Loucy (cell line): ENCODE measurements at regions not wholly inside any gene's neighbourhood (a gene's known extent, or its start where the extent isn't known, plus 50 kb on each side); places are given as distances from the start of the nearest gene placed in this dataset.

Source experiments
- H2AFZ ChIP-seq: fragments of 200-600 bp; sonication (generic); 2 replicates; pipeline ENCODE4 v1.6.0; 2016; ENCODE audit warnings: antibody characterized with exemption, mild to moderate bottlenecking, low read length, moderate library complexity
- H3F3A ChIP-seq: fragments of 200-600 bp; 2 replicates; pipeline ENCODE4 v1.6.0; 2016; ENCODE audit warnings: antibody characterized with exemption, low read depth, mild to moderate bottlenecking
- H3K27me3 ChIP-seq: fragments of 200-600 bp; sonication (generic); 2 replicates; pipeline ENCODE4 v1.6.1; 2014; ENCODE audit warnings: low read length, mild to moderate bottlenecking; ENCODE audit not compliant: insufficient read depth, poor library complexity, severe bottlenecking
- H3K36me3 ChIP-seq: fragments of 200-600 bp; sonication (generic); 2 replicates; pipeline ENCODE4 v1.6.1; 2016; ENCODE audit warnings: low read length; ENCODE audit not compliant: insufficient read depth
- H3K4me1 ChIP-seq: fragments of 200-600 bp; sonication (generic); 2 replicates; pipeline ENCODE4 v1.5.1; 2014; ENCODE audit warnings: low read length, mild to moderate bottlenecking; ENCODE audit not compliant: insufficient read depth, poor library complexity, severe bottlenecking
- H3K4me2 ChIP-seq: fragments of 200-600 bp; sonication (generic); 2 replicates; pipeline ENCODE4 v1.6.0; 2014; ENCODE audit warnings: antibody characterized with exemption, low read length, low read depth, mild to moderate bottlenecking; ENCODE audit not compliant: poor library complexity, severe bottlenecking
- H3K4me3 ChIP-seq: fragments of 200-600 bp; sonication (generic); 2 replicates; pipeline ENCODE4 v1.5.1; 2014; ENCODE audit warnings: low read length, mild to moderate bottlenecking, mixed read lengths; ENCODE audit not compliant: poor library complexity, severe bottlenecking
- H3K79me2 ChIP-seq: fragments of 200-600 bp; sonication (generic); 2 replicates; pipeline ENCODE4 v1.6.1; 2014; ENCODE audit warnings: low read length; ENCODE audit not compliant: insufficient read depth
- H3K9ac ChIP-seq: fragments of 200-600 bp; sonication (generic); 2 replicates; pipeline ENCODE4 v1.6.0; 2014; ENCODE audit warnings: mild to moderate bottlenecking, low read depth, low read length, moderate library complexity; ENCODE audit not compliant: poor library complexity, severe bottlenecking
- H3K9me2 ChIP-seq: fragments of 200-600 bp; sonication (generic); replicated peaks from 2 replicates; pipeline ENCODE4 v1.6.1; 2016; ENCODE audit warnings: low read depth, low read length, mixed read lengths
- H3K9me3 ChIP-seq: fragments of 200-600 bp; sonication (generic); 2 replicates; pipeline ENCODE4 v1.6.1; 2014; ENCODE audit warnings: mild to moderate bottlenecking, antibody characterized with exemption, low read length, low read depth; ENCODE audit not compliant: insufficient read depth
- H4K20me1 ChIP-seq: fragments of 200-600 bp; sonication (generic); 2 replicates; pipeline ENCODE4 v1.6.0; 2014; ENCODE audit warnings: antibody characterized with exemption, low read length, mild to moderate bottlenecking; ENCODE audit not compliant: insufficient read depth, poor library complexity, severe bottlenecking
- CTCF ChIP-seq: fragments of 200-600 bp; sonication (generic); conservative IDR thresholded peaks from 2 replicates; pipeline ENCODE4 v1.5.1; 2014; ENCODE audit warnings: mild to moderate bottlenecking, antibody characterized with exemption, low read length
- EZH2phosphoT487 ChIP-seq: fragments of 200-600 bp; IDR thresholded peaks from 2 replicates; pipeline ENCODE4 v1.6.1; 2018; ENCODE audit warnings: antibody characterized with exemption, mild to moderate bottlenecking, moderate library complexity, borderline replicate concordance

- H3K4me1 ChIP-seq: no peaks in the 10 kb centered on the region
- no peak overlapping the region for H3K9ac ChIP-seq
- H2AFZ ChIP-seq: no peak overlapping the region
- H3K79me2 ChIP-seq: no peaks in the 10 kb centered on the region
- no peaks in the 10 kb centered on the region for H3K36me3 ChIP-seq
- H3K9me2 ChIP-seq: 0 out of 2 replicates have a peak, but pooled peaks cover 4% of the 10 kb centered on the region
- no peaks in the 10 kb centered on the region for H3K9me3 ChIP-seq
- no peaks in the 10 kb centered on the region for H3F3A ChIP-seq
- TF ChIP-seq CTCF (no peak), EZH2phosphoT487 (no peak)
- H3K4me2 ChIP-seq: no peak overlapping the region
- H4K20me1 ChIP-seq: no peaks in the 10 kb centered on the region
- H3K4me3 ChIP-seq: no peak overlapping the region
- H3K27me3 ChIP-seq: no peaks in the 10 kb centered on the region
Observed at GRCh38 chr14:54208751-54209150, 188.1 kb upstream of the CDKN3 start.

GRCh38 chr14:54209511-54210250, 187.1 kb upstream of the CDKN3 start:
- no peaks in the 10 kb centered on the region for H3K27me3 ChIP-seq
- no peaks in the 10 kb centered on the region for H3K4me1 ChIP-seq
- no peaks in the 10 kb centered on the region for H3K9me3 ChIP-seq
- H3K36me3 ChIP-seq: no peaks in the 10 kb centered on the region
- no peak overlapping the region for H3K4me2 ChIP-seq
- H3K9ac ChIP-seq: no peak overlapping the region
- TF ChIP-seq CTCF: no peak
- no peak for TF ChIP-seq EZH2phosphoT487
- no peak overlapping the region for H3K4me3 ChIP-seq
- no peak overlapping the region for H2AFZ ChIP-seq
- no peaks in the 10 kb centered on the region for H4K20me1 ChIP-seq
- H3K9me2 ChIP-seq: 0 out of 2 replicates have a peak, but pooled peaks cover 4% of the 10 kb centered on the region
- no peaks in the 10 kb centered on the region for H3F3A ChIP-seq
- no peaks in the 10 kb centered on the region for H3K79me2 ChIP-seq

- Histone ChIP-seq H3F3A (no peaks in the 10 kb centered on the region), H2AFZ (no peak overlapping the region), H3K79me2 (no peaks in the 10 kb centered on the region), H3K9me2 (0 out of 2 replicates have a peak, but pooled peaks cover 4% of the 10 kb centered on the region), H3K36me3 (no peaks in the 10 kb centered on the region), H3K9ac (no peak overlapping the region), H3K4me1 (no peaks in the 10 kb centered on the region), H4K20me1 (no peaks in the 10 kb centered on the region), H3K4me2 (no peak overlapping the region), H3K9me3 (no peaks in the 10 kb centered on the region), H3K27me3 (no peaks in the 10 kb centered on the region), H3K4me3 (no peak overlapping the region)
- TF ChIP-seq CTCF (no peak), EZH2phosphoT487 (no peak)
Observed at GRCh38 chr14:54211551-54212308, 185.1 kb upstream of the CDKN3 start.
